ENCODE measurements at regions not wholly inside any gene's neighbourhood (a gene's known extent, or its start where the extent isn't known, plus 50 kb on each side); places are given as distances from the start of the nearest gene placed in this dataset.

DNA sequence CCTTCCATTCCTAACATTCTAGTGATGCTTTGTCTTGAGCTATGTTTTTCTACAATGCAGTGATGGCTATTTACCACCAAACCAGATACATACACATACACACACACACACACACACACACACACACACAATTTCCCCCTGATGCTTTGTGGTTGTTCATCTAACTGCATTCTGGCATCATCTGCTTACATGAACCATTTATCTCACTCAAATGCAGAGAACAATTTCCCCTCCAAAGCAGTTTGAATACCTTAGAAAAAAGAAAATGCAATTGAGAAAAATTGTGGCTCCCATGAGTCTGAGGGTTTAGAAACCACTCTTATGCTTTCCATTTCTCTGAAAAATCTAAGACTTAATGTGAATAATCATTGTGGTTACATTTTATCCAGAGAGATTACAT lies 1024.8 kb downstream of the TLE4 start:
- TF ChIP-seq CTCF (IDR thresholded peaks at IDR 0.05; ENCODE audit: poor library complexity): no peak
- no peak for TF ChIP-seq EZH2 (IDR thresholded peaks at IDR 0.05; ENCODE audit: borderline replicate concordance)

All from hepatocyte (in vitro differentiated cells).